IMR-90 (cell line): ENCODE measurements at regions not wholly inside any gene's neighbourhood (a gene's known extent, or its start where the extent isn't known, plus 50 kb on each side); places are given as distances from the start of the nearest gene placed in this dataset.
"Not testable (repeated sequence)": the region's sequence is repeated elsewhere in the genome, so short reads cannot be mapped to it uniquely, and the experiment has no call there.

Source experiments
- ATAC-seq: fragments of 200-7000 bp; cut with Tn5 transposase; 2 replicates; pipeline ENCODE4 v1.9.1; 2020; ENCODE audit warnings: low read depth, mild to moderate bottlenecking, moderate library complexity
- BruUV-seq: library from RNA; stranded (reverse); fragments of 400-500 nt; replicated peaks from 2 replicates; lab custom pipeline; 2021; lab: Mats Ljungman, UMichigan
- CTCF ChIA-PET: fragments of 300-600 bp; formaldehyde crosslinking; extraction: SDS; loops from one replicate; lab custom pipeline; 2021; ENCODE audit warnings: antibody characterized with exemption; lab: Yijun Ruan, JAX
- POLR2A ChIA-PET: fragments of 300-600 bp; sonication (Branson Sonifier 250); formaldehyde crosslinking; loops from one replicate; lab custom pipeline; 2022; ENCODE audit warnings: antibody characterized with exemption; ENCODE audit not compliant: unreplicated experiment; lab: Charles Lee
- DNase-seq: peaks from one replicate; pipeline ENCODE4 v3.0.0; 2013
- H2AFZ ChIP-seq: replicated peaks from 2 replicates; pipeline ENCODE3; 2013; ENCODE audit warnings: low read length, mild to moderate bottlenecking; ENCODE audit not compliant: poor library complexity
- H2AK5ac ChIP-seq: 2 replicates; pipeline ENCODE4 v1.6.1; 2013; ENCODE audit warnings: low read depth, low read length, inconsistent platforms
- H2AK9ac ChIP-seq: replicated peaks from 2 replicates; pipeline ENCODE3; 2013; ENCODE audit warnings: mild to moderate bottlenecking, low read depth, low read length, moderate library complexity; ENCODE audit not compliant: poor library complexity
- H2BK120ac ChIP-seq: 2 replicates; pipeline ENCODE4 v1.6.1; 2013; ENCODE audit warnings: low read depth, low read length, inconsistent platforms
- H2BK15ac ChIP-seq: 3 replicates; pipeline ENCODE4 v1.6.1; 2013; ENCODE audit warnings: low read depth, low read length, inconsistent platforms
- H2BK20ac ChIP-seq: 2 replicates; pipeline ENCODE4 v1.6.1; 2013; ENCODE audit warnings: low read depth, mild to moderate bottlenecking, inconsistent platforms, low read length, moderate library complexity
- H2BK5ac ChIP-seq: 2 replicates; pipeline ENCODE4 v1.6.1; 2013; ENCODE audit warnings: mild to moderate bottlenecking, low read depth, low read length, inconsistent platforms; ENCODE audit not compliant: poor library complexity, severe bottlenecking
- H3K14ac ChIP-seq: replicated peaks from 2 replicates; pipeline ENCODE4 v1.6.1; 2013; ENCODE audit warnings: low read depth, low read length, inconsistent platforms
- H3K18ac ChIP-seq: 2 replicates; pipeline ENCODE4 v1.6.1; 2013; ENCODE audit warnings: low read depth, low read length, control low read depth
- H3K23ac ChIP-seq: 2 replicates; pipeline ENCODE4 v1.6.1; 2013; ENCODE audit warnings: low read depth, low read length, inconsistent platforms
- H3K27ac ChIP-seq: 2 replicates; pipeline ENCODE4 v1.5.1; 2013; ENCODE audit warnings: mild to moderate bottlenecking, control low read depth, low read length; ENCODE audit not compliant: insufficient read depth
- H3K27me3 ChIP-seq: 2 replicates; pipeline ENCODE4 v1.6.1; 2013; ENCODE audit warnings: low read length; ENCODE audit not compliant: control insufficient read depth, insufficient read depth
- H3K36me3 ChIP-seq: 2 replicates; pipeline ENCODE4 v1.6.1; 2013; ENCODE audit warnings: low read length, mixed read lengths; ENCODE audit not compliant: control insufficient read depth, insufficient read depth
- H3K4ac ChIP-seq: 2 replicates; pipeline ENCODE4 v1.6.1; 2013; ENCODE audit warnings: low read depth, low read length, inconsistent platforms
- H3K4me1 ChIP-seq: 2 replicates; pipeline ENCODE4 v1.6.1; 2013; ENCODE audit warnings: low read length, mixed read lengths; ENCODE audit not compliant: control insufficient read depth, insufficient read depth
- H3K4me2 ChIP-seq: 2 replicates; pipeline ENCODE4 v1.6.1; 2013; ENCODE audit warnings: low read depth, mild to moderate bottlenecking, control low read depth, low read length, moderate library complexity
- H3K4me3 ChIP-seq: 2 replicates; pipeline ENCODE4 v1.5.1; 2013; ENCODE audit warnings: low read depth, mild to moderate bottlenecking, control low read depth, low read length, moderate library complexity; ENCODE audit not compliant: insufficient read depth
- H3K56ac ChIP-seq: 2 replicates; pipeline ENCODE4 v1.6.1; 2013; ENCODE audit warnings: low read length, inconsistent platforms; ENCODE audit not compliant: insufficient read depth; ENCODE audit errors: extremely low read depth
- H3K79me1 ChIP-seq, 2 experiments: 2 replicates each; pipeline ENCODE4 v1.6.1; 2013; ENCODE audit warnings: low read length in 2 of 2, inconsistent platforms in 1 of 2, low read depth in 1 of 2
- H3K9ac ChIP-seq: 2 replicates; pipeline ENCODE4 v1.6.1; 2013; ENCODE audit warnings: low read depth, low read length, control low read depth
- H3K9me1 ChIP-seq: 2 replicates; pipeline ENCODE4 v1.6.1; 2013; ENCODE audit warnings: low read length, inconsistent platforms; ENCODE audit not compliant: insufficient read depth
- H3K9me3 ChIP-seq: 2 replicates; pipeline ENCODE4 v1.6.1; 2013; ENCODE audit warnings: low read length; ENCODE audit not compliant: control insufficient read depth, insufficient read depth
- H4K20me1 ChIP-seq: 2 replicates; pipeline ENCODE4 v1.6.1; 2013; ENCODE audit warnings: low read length, inconsistent platforms; ENCODE audit not compliant: insufficient read depth
- H4K5ac ChIP-seq: 2 replicates; pipeline ENCODE4 v1.6.1; 2013; ENCODE audit warnings: mild to moderate bottlenecking, low read depth, low read length, control low read depth
- H4K8ac ChIP-seq, 2 experiments: 2 replicates each; pipeline ENCODE4 v1.6.1; 2013; ENCODE audit warnings: low read depth in 2 of 2, low read length in 2 of 2, control low read depth in 1 of 2, inconsistent platforms in 1 of 2
- H4K91ac ChIP-seq: 2 replicates; pipeline ENCODE4 v1.6.1; 2013; ENCODE audit warnings: low read depth, low read length, inconsistent platforms; ENCODE audit not compliant: insufficient read depth
- WGBS, 2 experiments: methylation state at CpG; one replicate each; pipeline versions ENCODE4 v1.1.5 to v1.1.7; 2013; ENCODE audit warnings: missing lambda C conversion rate in 2 of 2; ENCODE audit not compliant: insufficient read length in 1 of 2; ENCODE audit errors: extremely low coverage in 2 of 2; 5-methylcytosine and 5-hydroxymethylcytosine counted together
- dilution Hi-C: fragments of 300-500 bp; cut with HindIII; formaldehyde crosslinking; loops from one replicate; pipeline ENCODE4 v1.14.3; 2018; ENCODE audit warnings: low sequenced_read_pairs; ENCODE audit not compliant: unreplicated experiment
- in situ Hi-C: fragments of 300-500 bp; cut with MboI; formaldehyde crosslinking; loops from 3 replicates; pipeline ENCODE4 v1.14.3; 2019; ENCODE audit warnings: low sequenced_read_pairs, inconsistent platforms, mixed read lengths
- intact Hi-C: fragments of 100-400 bp; cut with micrococcal nuclease; formaldehyde crosslinking; loops from 2 replicates; pipeline ENCODE4 v1.10.0; 2022

DNA sequence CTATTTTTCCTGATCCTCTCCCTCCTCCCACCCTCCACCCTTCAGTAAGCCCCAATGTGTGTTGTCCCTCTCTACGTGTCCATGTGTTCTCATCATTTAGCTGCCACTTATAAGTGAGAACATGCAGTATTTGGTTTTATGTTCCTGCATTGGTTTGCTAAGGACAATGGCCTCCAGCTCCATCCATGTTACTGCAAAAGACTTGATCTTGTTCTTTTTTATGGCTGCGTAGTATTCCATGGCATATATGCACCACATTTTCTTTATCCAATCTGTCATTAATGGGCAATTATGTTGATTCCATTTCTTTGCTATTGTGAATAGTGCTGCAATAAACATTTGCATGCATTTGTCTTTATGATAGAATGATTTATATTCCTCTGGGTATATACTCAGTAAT is 63.6 kb upstream of the MBOAT1 start:
- H3K14ac ChIP-seq, H3K56ac ChIP-seq, H2BK120ac ChIP-seq, H3K9me3 ChIP-seq, H3K18ac ChIP-seq, H2AFZ ChIP-seq, POLR2A ChIA-PET, H2AK9ac ChIP-seq, H3K4me3 ChIP-seq, H3K23ac ChIP-seq, H4K91ac ChIP-seq, H4K20me1 ChIP-seq, H3K36me3 ChIP-seq, intact Hi-C loops, H2BK20ac ChIP-seq, H3K79me1 ChIP-seq, DNase-seq, ATAC-seq, H3K9me1 ChIP-seq, H3K9ac ChIP-seq, H3K4ac ChIP-seq, H2BK15ac ChIP-seq, H3K27ac ChIP-seq, BruUV-seq, H2BK5ac ChIP-seq, dilution Hi-C loops, CTCF ChIA-PET, H4K5ac ChIP-seq, H3K4me2 ChIP-seq, H2AK5ac ChIP-seq, H4K8ac ChIP-seq, H3K4me1 ChIP-seq, in situ Hi-C loops: not testable (repeated sequence)
- no CpG with 5 or more reads among the region's 2 CpGs for WGBS, 2 experiments
- H3K27me3 ChIP-seq = peaks cover 17% of the 10 kb centered on the region

GRCh38 chr6:20277724-20278123 is 65.5 kb upstream of the MBOAT1 start:
- H2BK120ac ChIP-seq, H3K79me1 ChIP-seq, H4K5ac ChIP-seq, H4K20me1 ChIP-seq, H3K18ac ChIP-seq, in situ Hi-C loops, H3K9ac ChIP-seq, H2AK9ac ChIP-seq, H3K4me2 ChIP-seq, H3K56ac ChIP-seq, H3K9me3 ChIP-seq, BruUV-seq, H2AFZ ChIP-seq, H3K36me3 ChIP-seq, H3K27ac ChIP-seq, H3K4me3 ChIP-seq, H3K9me1 ChIP-seq, H4K91ac ChIP-seq, intact Hi-C loops, POLR2A ChIA-PET, CTCF ChIA-PET, H2BK20ac ChIP-seq, DNase-seq, H3K23ac ChIP-seq, H3K4me1 ChIP-seq, dilution Hi-C loops, H4K8ac ChIP-seq, ATAC-seq, H2BK5ac ChIP-seq, H3K14ac ChIP-seq, H2BK15ac ChIP-seq, H2AK5ac ChIP-seq, H3K4ac ChIP-seq: not testable (repeated sequence)
- no CpG with 5 or more reads among the region's 6 CpGs for WGBS, 2 experiments
- peaks cover 17% of the 10 kb centered on the region for H3K27me3 ChIP-seq
